HL-60 (cell line): ENCODE measurements at regions not wholly inside any gene's neighbourhood (a gene's known extent, or its start where the extent isn't known, plus 50 kb on each side); places are given as distances from the start of the nearest gene placed in this dataset.

Experiments
- DNase-seq, 2 experiments: peaks; one replicate each; pipeline ENCODE4 v3.0.0-alpha.2; 2010 to 2020; ENCODE audit warnings: low read depth in 1 of 2, low spot score in 1 of 2
- H3K27ac ChIP-seq: fragments of 250-450 bp; sonication (Bioruptor Pico); replicated peaks from 2 replicates; pipeline ENCODE4 v1.5.1; 2020; ENCODE audit warnings: mild to moderate bottlenecking, moderate library complexity
- H3K27me3 ChIP-seq: fragments of 250-450 bp; sonication (Bioruptor Pico); 2 replicates; pipeline ENCODE4 v1.5.1; 2021; ENCODE audit warnings: mild to moderate bottlenecking, moderate library complexity; ENCODE audit not compliant: insufficient read depth, poor library complexity, severe bottlenecking
- H3K4me3 ChIP-seq: replicated peaks from 2 replicates; pipeline ENCODE4 v1.5.1; 2011; ENCODE audit warnings: mild to moderate bottlenecking, control low read depth, low read length; ENCODE audit not compliant: insufficient read depth
- GABPA ChIP-seq: IDR thresholded peaks from 2 replicates; pipeline ENCODE4 v1.6.1; 2012; ENCODE audit warnings: low read depth
- POLR2AphosphoS5 ChIP-seq: IDR thresholded peaks from 2 replicates; pipeline ENCODE4 v1.6.1; 2012; ENCODE audit warnings: low read depth
- SPI1 ChIP-seq: IDR thresholded peaks from 2 replicates; pipeline ENCODE4 v1.6.1; 2012; ENCODE audit warnings: low read depth, mild to moderate bottlenecking, borderline replicate concordance
- TF ChIP-seq, protein P1 (sequence below): IDR thresholded peaks from one replicate; pipeline ENCODE4 v1.5.1; 2011; ENCODE audit warnings: low read length, control low read depth, inconsistent platforms; ENCODE audit not compliant: insufficient read depth
- TF ChIP-seq, protein P2 (sequence below): IDR thresholded peaks from 2 replicates; pipeline ENCODE4 v1.6.1; 2012; ENCODE audit warnings: low read depth; ENCODE audit not compliant: insufficient replicate concordance

DNA sequence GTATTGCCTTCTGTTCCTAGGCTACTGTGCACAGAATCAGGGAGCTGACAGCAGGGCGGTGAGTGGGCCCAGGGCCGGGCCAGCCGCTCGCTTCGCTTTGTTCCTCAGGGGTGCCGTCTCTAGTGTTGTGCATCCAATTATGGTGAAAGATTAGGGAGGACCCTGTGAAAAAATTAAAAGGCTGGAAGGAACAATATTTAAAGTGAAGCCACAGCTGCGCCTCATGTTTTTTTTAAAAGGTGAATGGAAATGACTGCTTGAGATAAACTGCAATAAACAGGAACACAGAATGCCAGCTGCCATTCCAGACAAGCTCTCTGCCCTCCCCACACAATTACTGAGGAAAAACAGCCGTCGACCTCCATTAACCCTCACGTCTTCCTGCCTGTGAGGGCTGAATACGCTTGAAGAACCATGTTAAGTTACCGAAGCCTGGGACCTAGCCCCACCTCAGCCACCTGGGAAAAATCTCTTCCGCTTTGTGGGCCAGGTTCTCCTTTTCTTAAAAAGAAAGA is 132.0 kb upstream of the IL12A start:
- H3K4me3 ChIP-seq, result no peak overlapping the region
- no peak overlapping the region for H3K27ac ChIP-seq
- no peak for DNase-seq
- no peaks in the 10 kb centered on the region for H3K27me3 ChIP-seq
- TF ChIP-seq, protein P1, sequence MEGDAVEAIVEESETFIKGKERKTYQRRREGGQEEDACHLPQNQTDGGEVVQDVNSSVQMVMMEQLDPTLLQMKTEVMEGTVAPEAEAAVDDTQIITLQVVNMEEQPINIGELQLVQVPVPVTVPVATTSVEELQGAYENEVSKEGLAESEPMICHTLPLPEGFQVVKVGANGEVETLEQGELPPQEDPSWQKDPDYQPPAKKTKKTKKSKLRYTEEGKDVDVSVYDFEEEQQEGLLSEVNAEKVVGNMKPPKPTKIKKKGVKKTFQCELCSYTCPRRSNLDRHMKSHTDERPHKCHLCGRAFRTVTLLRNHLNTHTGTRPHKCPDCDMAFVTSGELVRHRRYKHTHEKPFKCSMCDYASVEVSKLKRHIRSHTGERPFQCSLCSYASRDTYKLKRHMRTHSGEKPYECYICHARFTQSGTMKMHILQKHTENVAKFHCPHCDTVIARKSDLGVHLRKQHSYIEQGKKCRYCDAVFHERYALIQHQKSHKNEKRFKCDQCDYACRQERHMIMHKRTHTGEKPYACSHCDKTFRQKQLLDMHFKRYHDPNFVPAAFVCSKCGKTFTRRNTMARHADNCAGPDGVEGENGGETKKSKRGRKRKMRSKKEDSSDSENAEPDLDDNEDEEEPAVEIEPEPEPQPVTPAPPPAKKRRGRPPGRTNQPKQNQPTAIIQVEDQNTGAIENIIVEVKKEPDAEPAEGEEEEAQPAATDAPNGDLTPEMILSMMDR, result no peak
- TF ChIP-seq POLR2AphosphoS5 (no peak), GABPA (no peak), SPI1 (no peak)
- TF ChIP-seq, protein P2, sequence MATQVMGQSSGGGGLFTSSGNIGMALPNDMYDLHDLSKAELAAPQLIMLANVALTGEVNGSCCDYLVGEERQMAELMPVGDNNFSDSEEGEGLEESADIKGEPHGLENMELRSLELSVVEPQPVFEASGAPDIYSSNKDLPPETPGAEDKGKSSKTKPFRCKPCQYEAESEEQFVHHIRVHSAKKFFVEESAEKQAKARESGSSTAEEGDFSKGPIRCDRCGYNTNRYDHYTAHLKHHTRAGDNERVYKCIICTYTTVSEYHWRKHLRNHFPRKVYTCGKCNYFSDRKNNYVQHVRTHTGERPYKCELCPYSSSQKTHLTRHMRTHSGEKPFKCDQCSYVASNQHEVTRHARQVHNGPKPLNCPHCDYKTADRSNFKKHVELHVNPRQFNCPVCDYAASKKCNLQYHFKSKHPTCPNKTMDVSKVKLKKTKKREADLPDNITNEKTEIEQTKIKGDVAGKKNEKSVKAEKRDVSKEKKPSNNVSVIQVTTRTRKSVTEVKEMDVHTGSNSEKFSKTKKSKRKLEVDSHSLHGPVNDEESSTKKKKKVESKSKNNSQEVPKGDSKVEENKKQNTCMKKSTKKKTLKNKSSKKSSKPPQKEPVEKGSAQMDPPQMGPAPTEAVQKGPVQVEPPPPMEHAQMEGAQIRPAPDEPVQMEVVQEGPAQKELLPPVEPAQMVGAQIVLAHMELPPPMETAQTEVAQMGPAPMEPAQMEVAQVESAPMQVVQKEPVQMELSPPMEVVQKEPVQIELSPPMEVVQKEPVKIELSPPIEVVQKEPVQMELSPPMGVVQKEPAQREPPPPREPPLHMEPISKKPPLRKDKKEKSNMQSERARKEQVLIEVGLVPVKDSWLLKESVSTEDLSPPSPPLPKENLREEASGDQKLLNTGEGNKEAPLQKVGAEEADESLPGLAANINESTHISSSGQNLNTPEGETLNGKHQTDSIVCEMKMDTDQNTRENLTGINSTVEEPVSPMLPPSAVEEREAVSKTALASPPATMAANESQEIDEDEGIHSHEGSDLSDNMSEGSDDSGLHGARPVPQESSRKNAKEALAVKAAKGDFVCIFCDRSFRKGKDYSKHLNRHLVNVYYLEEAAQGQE, result no peak

DNA sequence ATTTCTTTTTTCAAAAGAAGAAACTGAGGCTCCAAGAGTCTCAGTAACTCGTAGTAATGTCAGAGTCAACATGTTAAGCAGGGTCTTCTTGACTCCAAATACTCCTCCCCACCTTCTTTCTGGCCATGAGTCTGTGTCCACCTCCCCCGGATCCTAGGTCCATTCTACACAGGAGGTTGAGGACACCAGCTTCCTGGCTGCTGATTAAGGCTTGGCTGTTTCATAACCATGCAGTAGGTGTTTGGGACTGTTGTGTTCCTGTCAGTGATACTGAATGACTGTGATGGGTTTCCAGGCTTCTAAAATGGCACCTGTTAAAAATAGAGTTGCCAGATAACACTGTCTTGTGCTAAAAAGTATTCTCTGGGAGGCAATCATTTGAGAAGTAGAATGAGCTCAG is 130.8 kb upstream of the IL12A start:
- TF ChIP-seq, protein P1, result no peak
- TF ChIP-seq GABPA (no peak), POLR2AphosphoS5 (no peak)
- TF ChIP-seq, protein P2, result no peak
- no peak for DNase-seq
- Histone ChIP-seq H3K4me3 (no peak overlapping the region), H3K27me3 (no peaks in the 10 kb centered on the region), H3K27ac (no peak overlapping the region)

DNA sequence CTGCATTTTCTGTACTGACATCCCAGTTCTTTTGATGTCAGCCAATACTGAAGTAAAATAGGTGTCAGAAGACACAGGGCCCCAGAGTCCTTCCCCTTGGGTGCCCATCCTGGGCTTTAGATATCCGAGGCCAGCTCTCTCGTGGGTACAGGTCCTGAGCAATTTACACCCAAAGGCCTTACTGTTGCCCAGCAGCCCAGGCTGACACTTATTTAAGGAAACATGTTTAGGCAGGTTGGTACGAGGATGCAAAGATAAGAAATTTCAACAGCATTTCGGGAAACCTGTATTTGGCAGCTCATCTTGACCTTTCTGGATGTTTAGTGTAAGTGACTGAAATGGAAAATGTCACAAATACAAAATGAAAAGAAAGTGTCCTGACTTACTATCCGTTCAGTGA is 130.0 kb upstream of the IL12A start:
- no peaks in the 10 kb centered on the region for H3K27me3 ChIP-seq
- TF ChIP-seq, protein P2, result no peak
- TF ChIP-seq GABPA (no peak), POLR2AphosphoS5 (no peak), SPI1 (no peak)
- TF ChIP-seq, protein P1, result no peak
- no peak for DNase-seq

More for the DNA sequence above, 130.0 kb upstream of the IL12A start:
- H3K4me3 ChIP-seq, result no peak overlapping the region
- H3K27ac ChIP-seq, result no peak overlapping the region
